GM18873 (cell line): ENCODE measurements at regions not wholly inside any gene's neighbourhood (a gene's known extent, or its start where the extent isn't known, plus 50 kb on each side); places are given as distances from the start of the nearest gene placed in this dataset.
"Not testable (repeated sequence)": the region's sequence is repeated elsewhere in the genome, so short reads cannot be mapped to it uniquely, and the experiment has no call there.

ENCODE experiments used
- ATAC-seq: cut with Tn5 transposase; IDR thresholded peaks from one replicate; pipeline ENCODE4 v1.9.1; 2021; ENCODE audit warnings: mild to moderate bottlenecking, moderate library complexity, moderate number of reproducible peaks; ENCODE audit not compliant: unreplicated experiment, low FRiP score

- ATAC-seq, result no peak
These were observed 861.3 kb downstream of the ZPLD1 start for GRCh38 chr3:103295974-103296570.

- not testable (repeated sequence) for ATAC-seq
These were observed 862.7 kb downstream of the ZPLD1 start for GRCh38 chr3:103297502-103297901.

- no peak for ATAC-seq
These were observed 871.3 kb downstream of the ZPLD1 start for GRCh38 chr3:103306104-103306503.

- ATAC-seq, result no peak
These were observed 874.1 kb downstream of the ZPLD1 start for GRCh38 chr3:103308921-103309320.

- no peak for ATAC-seq
These were observed 885.1 kb downstream of the ZPLD1 start for GRCh38 chr3:103319912-103320311.

GRCh38 chr3:103337179-103337845 lies 902.5 kb downstream of the ZPLD1 start:
- no peak for ATAC-seq

DNA sequence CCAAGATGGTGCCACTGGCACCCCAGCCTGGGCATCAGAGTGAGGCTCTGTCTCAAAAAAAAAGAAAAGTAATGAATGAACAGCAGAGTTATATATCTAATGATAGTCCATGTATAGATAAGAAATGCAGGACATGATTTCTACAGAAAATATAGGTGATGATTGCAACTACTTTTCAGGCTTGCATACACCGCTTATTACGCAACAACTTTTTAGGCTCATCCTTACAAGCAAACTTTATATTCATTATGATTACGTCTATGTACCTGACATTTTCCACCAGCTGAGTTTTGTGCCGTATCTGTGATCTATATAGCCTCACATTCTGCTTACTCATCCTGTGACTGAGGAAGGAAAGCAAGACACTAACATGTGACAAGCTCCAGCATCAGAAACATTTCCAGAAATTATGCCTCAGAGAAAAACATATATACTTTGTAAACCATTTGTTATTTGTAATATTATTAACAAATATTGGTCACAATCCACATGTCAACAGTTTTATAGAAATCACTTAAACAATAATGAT lies 906.3 kb downstream of the ZPLD1 start:
- ATAC-seq, result no peak

GRCh38 chr3:103342205-103342731 lies 907.5 kb downstream of the ZPLD1 start:
- ATAC-seq, result no peak

DNA sequence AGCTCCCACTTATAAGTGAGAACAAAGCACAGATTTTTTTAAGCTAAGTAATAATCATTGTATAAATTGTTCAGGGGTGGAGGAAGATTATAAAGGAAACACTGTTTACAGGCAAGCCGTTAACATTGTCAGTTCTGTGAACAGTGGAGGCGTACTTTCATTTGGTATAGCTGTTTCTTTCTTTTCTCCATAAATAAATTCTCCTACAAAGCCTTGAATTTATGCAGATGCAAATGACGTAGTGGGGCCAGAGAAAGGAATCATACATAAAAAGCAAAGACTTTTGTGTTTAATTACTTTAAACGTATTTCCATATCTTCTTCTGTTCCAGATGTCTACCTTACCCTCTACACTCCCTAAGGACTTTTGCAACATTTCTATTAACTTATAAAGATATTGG lies 914.9 kb downstream of the ZPLD1 start:
- ATAC-seq, result no peak

DNA sequence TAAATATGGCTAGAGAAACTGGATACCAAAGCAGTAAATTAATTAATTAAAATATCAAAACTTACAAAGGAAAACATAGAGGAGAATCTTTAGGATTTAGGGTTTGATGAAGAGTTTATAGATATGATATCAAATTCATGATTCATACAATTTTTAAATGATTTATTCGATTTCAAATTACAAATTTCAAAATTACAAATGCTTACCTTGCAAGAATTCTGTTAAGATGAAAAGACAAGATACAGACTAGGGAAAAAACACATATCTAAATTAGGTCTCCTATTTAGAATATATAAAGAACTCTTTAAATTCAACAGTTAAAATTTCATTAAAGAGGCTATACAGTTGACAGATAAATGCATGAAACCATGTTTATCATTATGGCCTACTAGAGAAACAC lies 930.7 kb downstream of the ZPLD1 start:
- ATAC-seq, result no peak

DNA sequence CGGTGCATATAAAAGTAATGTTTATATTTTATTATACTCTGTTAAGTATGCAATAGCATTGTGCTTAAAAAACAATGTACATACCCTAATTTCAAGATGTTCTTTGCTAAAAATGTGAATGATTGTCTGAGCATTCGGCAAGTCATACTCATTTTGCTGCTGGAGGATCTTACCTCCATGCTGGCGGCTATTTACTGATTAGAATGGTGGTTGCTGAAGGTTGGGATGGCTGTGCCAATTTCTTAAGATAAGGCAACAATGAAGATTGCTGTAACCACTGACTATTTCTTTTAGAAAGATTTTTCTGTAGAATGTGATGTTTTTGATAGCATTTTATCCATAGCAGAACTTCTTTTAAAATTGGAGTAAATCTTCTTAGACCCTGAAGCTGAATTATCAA lies 932.7 kb downstream of the ZPLD1 start:
- ATAC-seq, result no peak

DNA sequence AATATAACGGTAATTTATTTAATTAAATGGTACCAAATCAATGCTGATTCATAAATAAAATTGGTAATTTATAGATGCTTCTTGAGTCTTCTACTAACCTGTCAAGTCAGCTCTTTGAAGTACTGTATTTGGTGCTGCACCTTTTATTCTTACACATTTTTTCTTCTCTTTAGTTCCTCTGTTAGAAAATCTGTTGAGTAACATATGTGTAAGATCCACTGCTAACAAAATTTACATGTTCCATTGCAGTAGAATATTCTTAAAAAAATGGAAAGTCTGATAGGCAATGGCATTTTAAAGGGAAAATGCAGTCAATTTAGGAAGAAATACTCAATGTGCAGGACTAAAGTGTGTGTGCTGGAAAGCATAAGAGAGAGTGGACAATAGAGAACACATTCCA lies 936.6 kb downstream of the ZPLD1 start:
- no peak for ATAC-seq

- ATAC-seq, result no peak
These were observed 937.2 kb downstream of the ZPLD1 start for GRCh38 chr3:103372031-103372430.

DNA sequence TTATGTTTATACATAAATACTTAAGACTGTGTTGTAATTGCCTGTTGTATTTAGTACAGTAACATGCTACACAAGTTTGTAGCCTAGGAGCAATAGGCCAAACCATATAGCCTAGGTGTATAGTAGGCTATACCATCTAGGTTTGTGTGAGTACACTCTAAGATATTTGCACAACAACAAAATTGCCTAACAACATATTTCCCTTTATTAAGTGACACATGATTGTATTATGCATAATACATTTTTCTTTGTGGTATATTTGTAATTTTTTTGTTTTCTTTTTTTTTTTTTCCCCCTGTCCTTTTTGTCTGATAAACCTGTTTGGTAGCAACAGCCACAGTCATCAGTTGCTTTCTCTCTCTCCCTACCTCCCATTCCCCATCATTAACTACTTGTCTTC lies 945.6 kb downstream of the ZPLD1 start:
- ATAC-seq, result no peak

DNA sequence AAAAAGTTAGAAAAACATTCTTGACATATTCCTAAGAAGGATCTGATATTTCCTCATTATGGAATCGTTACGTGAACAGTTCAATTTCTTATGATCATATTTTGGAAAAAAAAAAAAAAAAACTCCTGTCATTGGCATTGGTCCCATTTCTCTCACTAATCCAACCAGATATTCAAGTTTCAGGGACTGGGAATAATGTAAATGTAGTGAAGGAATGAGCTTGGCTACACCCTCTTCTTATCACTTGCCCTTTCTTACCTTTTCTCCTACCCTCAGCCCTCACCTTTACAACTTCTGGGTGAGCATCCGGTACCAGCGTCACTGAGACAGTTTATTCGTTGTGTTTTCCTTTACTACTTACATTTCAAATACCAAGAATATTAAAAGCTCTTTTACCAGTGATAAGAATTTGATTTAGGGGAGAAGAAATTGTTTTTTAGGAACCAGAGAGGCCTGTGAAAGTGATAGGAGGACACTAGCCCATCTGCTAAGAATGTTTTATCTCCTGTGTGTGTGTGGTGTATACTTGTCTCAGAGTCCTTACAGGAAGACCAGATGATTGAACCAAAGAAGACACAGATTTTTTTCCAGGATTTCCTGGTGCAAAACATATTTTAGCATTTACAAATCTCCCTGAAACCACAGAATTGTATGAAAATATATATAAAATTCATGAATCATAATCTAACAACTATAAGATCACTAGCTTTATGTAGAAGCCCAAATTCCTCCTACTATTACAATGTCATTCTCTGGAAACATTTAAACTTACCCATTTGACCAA lies 946.7 kb downstream of the ZPLD1 start:
- no peak for ATAC-seq

GRCh38 chr3:103385961-103386656 lies 951.3 kb downstream of the ZPLD1 start:
- ATAC-seq, result no peak

DNA sequence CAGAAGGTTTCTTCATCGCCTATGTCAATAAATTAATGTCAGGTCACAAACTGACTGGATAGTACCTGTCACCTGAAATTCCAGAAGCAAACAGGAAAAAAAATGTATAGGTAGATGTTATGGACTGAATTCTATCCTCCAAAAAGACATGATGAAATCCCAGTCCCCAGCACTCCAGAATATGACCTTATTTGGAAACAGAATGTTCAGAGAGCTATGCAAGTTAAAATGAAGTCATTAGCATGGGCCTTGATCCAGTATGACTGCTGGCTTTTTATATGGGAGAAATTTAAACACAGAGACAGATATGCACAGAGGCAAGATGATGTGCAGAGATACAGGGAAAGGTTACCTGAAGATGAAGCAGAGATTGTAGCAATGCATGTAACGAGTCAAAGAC lies 953.4 kb downstream of the ZPLD1 start:
- no peak for ATAC-seq

GRCh38 chr3:103389356-103389755 lies 954.5 kb downstream of the ZPLD1 start:
- no peak for ATAC-seq

DNA sequence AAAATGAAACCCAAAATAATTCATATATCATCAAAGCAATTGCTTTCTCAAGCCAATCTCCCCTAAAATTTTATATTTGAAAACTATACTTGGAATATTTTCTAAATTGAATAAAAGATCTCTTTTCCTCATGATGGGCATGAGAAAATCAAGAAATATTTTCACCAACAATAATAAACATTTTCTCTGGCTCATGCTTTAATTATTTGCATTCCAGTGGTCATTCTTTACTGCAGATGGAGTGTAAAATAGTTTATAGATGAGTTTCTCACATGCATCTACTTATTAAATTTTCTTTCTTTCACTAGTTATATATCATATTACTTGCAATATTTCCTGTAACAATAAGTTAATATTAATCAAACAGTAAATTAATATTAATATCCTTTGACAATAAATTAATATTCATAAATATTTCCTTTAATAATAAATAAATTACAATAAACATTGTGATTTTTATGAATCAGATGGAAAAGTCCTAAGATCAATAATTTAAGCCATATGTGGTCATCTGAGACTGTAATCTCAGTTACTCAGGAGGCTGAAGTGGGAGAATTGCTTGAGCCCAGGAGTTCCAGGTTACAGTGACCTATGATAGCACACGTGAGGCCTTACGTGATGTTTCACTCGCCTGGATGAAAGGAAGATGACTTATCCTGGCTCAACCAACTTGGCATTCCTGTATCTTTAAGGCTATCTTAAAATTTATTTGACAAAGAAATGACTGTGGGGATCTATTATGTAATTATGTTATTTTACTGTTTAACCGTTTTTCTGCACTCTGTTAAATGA lies 958.8 kb downstream of the ZPLD1 start:
- ATAC-seq, result no peak

DNA sequence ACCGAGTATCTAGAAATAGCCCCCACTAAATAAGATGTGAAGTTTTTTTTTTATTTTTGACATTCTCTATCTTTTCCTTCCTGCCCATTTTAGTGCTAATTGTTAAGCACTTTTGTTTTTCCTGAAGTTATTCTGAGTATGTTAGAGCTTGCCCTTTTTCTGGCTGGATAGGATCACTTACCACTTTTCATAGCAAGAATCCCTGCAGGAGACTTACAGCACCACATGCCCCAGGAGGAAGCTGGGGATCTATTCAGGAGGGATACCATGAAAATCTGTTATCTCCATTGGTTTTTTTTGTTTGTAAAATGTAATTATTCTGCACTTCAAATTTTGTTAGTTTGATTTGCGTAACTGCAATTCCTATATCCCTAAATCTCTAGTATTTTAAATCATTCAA lies 968.4 kb downstream of the ZPLD1 start:
- no peak for ATAC-seq
